Epithelial cell of esophagus (primary cell): ENCODE measurements at regions not wholly inside any gene's neighbourhood (a gene's known extent, or its start where the extent isn't known, plus 50 kb on each side); places are given as distances from the start of the nearest gene placed in this dataset.
"Not testable (repeated sequence)": the region's sequence is repeated elsewhere in the genome, so short reads cannot be mapped to it uniquely, and the experiment has no call there.

Experiments used
- DNase-seq: peaks from one replicate; pipeline ENCODE4 v3.0.0; 2010; ENCODE audit warnings: low read depth
- H3K4me3 ChIP-seq: 2 replicates; pipeline ENCODE4 v1.5.1; 2011; ENCODE audit warnings: mild to moderate bottlenecking, low read length, control low read depth
- TF ChIP-seq, protein P1 (sequence below): IDR thresholded peaks from 2 replicates; pipeline ENCODE4 v1.5.1; 2011; ENCODE audit warnings: low read depth, mild to moderate bottlenecking, low read length, control low read depth, inconsistent platforms; ENCODE audit not compliant: insufficient read depth; ENCODE audit errors: missing control alignments

DNA sequence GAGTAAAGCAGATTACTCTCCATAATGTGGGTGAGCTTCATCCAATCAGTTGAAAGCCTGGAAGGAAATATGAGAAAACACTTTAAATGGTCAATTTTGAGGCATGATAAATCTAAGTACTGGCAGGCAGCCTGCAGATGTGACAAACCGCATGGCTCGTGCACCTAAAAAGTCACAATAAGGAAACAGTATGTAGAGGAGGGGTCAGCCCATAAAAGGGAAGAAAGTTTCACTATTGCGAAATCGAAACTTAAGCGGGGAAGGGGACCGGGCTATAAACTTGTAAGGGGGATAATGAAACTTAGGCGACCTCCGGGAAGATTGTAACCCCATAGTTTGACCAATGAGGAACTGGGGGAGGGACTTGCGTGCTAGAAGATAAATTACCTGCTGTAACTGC lies 109.8 kb downstream of the PLPPR4 start:
- DNase-seq: no peak
- no peak overlapping the region for H3K4me3 ChIP-seq
- TF ChIP-seq, protein P1, sequence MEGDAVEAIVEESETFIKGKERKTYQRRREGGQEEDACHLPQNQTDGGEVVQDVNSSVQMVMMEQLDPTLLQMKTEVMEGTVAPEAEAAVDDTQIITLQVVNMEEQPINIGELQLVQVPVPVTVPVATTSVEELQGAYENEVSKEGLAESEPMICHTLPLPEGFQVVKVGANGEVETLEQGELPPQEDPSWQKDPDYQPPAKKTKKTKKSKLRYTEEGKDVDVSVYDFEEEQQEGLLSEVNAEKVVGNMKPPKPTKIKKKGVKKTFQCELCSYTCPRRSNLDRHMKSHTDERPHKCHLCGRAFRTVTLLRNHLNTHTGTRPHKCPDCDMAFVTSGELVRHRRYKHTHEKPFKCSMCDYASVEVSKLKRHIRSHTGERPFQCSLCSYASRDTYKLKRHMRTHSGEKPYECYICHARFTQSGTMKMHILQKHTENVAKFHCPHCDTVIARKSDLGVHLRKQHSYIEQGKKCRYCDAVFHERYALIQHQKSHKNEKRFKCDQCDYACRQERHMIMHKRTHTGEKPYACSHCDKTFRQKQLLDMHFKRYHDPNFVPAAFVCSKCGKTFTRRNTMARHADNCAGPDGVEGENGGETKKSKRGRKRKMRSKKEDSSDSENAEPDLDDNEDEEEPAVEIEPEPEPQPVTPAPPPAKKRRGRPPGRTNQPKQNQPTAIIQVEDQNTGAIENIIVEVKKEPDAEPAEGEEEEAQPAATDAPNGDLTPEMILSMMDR: no peak

DNA sequence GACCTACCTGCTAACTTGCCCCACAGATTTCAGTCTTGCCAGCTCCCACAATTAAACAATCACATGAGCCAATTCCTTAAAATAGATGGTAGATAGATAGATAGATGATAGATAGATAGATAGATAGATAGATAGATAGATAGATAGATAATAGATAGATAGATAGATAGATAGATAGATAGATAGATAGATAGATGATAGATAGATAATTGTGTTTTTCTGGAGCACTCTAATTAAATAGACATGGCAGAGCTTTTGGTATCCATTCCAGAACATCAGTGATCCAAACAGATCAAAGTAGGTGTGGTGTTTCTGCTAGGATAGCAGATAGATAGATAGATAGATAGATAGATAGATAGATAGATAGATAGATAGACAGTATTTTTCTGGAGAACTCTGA lies 110.4 kb downstream of the PLPPR4 start:
- DNase-seq, H3K4me3 ChIP-seq: not testable (repeated sequence)

DNA sequence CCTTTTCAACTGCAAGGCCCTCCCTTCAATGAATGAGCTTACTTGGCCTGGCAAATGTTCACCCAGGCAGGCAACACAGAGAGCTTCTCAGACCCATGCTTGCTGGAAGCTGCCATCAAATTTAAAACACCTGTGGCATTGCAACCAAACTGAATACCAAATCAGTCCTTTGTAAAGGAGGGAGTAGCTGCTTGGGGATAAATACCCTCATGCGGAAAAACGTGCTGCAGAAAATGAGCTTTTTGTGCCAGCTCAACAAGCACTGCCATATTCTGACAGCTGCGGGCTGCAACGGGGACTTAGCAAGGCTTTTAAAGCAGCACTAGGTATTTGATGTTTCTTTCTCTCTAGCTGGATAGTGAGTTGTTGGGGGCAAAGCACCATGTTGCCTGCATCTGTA lies 119.7 kb downstream of the PLPPR4 start:
- no peak for DNase-seq
- H3K4me3 ChIP-seq: no peak overlapping the region
- TF ChIP-seq, protein P1: no peak

GRCh38 chr1:99385852-99386251 lies 121.6 kb downstream of the PLPPR4 start:
- H3K4me3 ChIP-seq: no peak overlapping the region
- DNase-seq: no peak
- TF ChIP-seq, protein P1: no peak

DNA sequence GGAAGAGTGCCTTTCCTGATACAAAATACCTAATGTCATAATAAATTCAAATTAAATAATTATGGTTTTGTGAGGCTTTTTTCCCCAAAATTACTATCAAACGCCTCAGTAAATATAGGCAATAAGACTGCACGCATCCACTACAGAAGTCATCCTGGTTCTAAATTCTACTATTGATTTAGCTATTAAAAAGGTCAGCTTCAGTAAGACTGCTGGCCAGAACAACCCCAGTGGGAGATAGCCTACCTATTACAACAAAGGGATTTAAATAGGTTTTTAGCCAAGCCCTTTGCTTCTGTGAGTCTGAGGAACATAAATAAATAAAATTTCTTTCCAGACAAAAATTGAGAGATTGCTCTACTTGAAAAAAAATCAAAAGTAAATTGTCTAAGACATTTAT lies 132.1 kb downstream of the PLPPR4 start:
- TF ChIP-seq, protein P1: no peak
- no peak for DNase-seq
- no peak overlapping the region for H3K4me3 ChIP-seq

- DNase-seq: no peak
- TF ChIP-seq, protein P1: no peak
- H3K4me3 ChIP-seq: no peak overlapping the region
Observed at GRCh38 chr1:99397029-99397428, 132.7 kb downstream of the PLPPR4 start.

DNA sequence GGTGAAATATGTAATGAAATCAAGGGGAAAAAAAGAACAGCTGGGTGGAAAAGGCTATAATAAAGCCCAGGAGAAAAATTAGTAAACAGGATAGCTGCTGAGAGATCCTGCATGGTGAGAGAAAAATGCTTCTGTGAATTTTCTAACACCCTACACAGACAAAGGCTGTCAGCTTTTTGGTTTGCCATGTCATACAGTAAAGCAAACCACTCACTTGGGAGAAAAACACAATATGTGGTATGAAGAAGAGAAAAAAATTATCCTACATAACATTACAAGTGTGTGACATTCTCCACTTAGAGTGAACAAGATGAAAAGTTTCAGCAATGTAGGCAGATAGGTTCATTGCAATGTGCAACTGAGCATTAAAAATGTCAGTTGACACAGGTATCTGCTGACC lies 133.6 kb downstream of the PLPPR4 start:
- TF ChIP-seq, protein P1: no peak
- DNase-seq: no peak
- H3K4me3 ChIP-seq: no peak overlapping the region

DNA sequence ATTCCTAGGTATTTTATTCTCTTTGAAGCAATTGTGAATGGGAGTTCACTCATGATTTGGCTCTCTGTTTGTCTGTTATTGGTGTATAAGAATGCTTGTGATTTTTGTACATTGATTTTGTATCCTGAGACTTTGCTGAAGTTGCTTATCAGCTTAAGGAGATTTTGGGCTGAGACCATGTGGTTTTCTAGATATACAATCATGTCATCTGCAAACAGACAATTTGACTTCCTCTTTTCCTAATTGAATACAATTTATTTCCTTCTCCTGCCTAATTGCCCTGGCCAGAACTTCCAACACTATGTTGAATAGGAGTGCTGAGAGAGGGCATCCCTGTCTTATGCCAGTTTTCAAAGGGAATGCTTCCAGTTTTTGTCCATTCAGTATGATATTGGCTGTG lies 137.3 kb downstream of the PLPPR4 start:
- not testable (repeated sequence) for DNase-seq, H3K4me3 ChIP-seq

- not testable (repeated sequence) for H3K4me3 ChIP-seq, DNase-seq
Observed at GRCh38 chr1:99404399-99404798, 140.1 kb downstream of the PLPPR4 start.

- peak; percentile 38 for DNase-seq
- H3K4me3 ChIP-seq: not testable (repeated sequence)
Observed at GRCh38 chr1:99405325-99405724, 141.0 kb downstream of the PLPPR4 start.
